ENCODE measurements at regions not wholly inside any gene's neighbourhood (a gene's known extent, or its start where the extent isn't known, plus 50 kb on each side); places are given as distances from the start of the nearest gene placed in this dataset.

- Mint-ChIP-seq H3K27ac (no peak overlapping the region), H3K9me3 (ENCODE audit: low read depth) (no peaks in the 10 kb centered on the region), H3K36me3 (ENCODE audit: insufficient read depth) (no peaks in the 10 kb centered on the region), H3K27me3 (peaks cover 3% of the 10 kb centered on the region), H3K4me1 (ENCODE audit: low read depth) (peaks cover 7% of the 10 kb centered on the region), H3K4me3 (ENCODE audit: low read depth) (no peak overlapping the region)
- no peak for TF ChIP-seq CTCF (IDR thresholded peaks at IDR 0.05; ENCODE audit: unreplicated experiment)
- DNase-seq (ENCODE audit: low spot score, unreplicated experiment) = no peak
Measured at GRCh38 chr9:16275795-16276624, 594.5 kb downstream of the BNC2 start.

GRCh38 chr9:16276866-16277265 is 593.6 kb downstream of the BNC2 start:
- H3K27ac Mint-ChIP-seq = no peak overlapping the region
- H3K27me3 Mint-ChIP-seq = peaks cover 3% of the 10 kb centered on the region

GRCh38 chr9:16277471-16277960 is 593.0 kb downstream of the BNC2 start:
- Mint-ChIP-seq H3K4me3 (ENCODE audit: low read depth) (no peak overlapping the region), H3K36me3 (ENCODE audit: insufficient read depth) (no peaks in the 10 kb centered on the region), H3K27ac (peak overlapping the region; percentile 56), H3K4me1 (ENCODE audit: low read depth) (peaks cover 7% of the 10 kb centered on the region), H3K9me3 (ENCODE audit: low read depth) (no peaks in the 10 kb centered on the region), H3K27me3 (peaks cover 3% of the 10 kb centered on the region)
- no peak for TF ChIP-seq CTCF (IDR thresholded peaks at IDR 0.05; ENCODE audit: unreplicated experiment)
- no peak for DNase-seq (ENCODE audit: low spot score, unreplicated experiment)

More at GRCh38 chr9:16276866-16277265, 593.6 kb downstream of the BNC2 start:
- H3K36me3 Mint-ChIP-seq (ENCODE audit: insufficient read depth) = no peaks in the 10 kb centered on the region
- H3K4me1 Mint-ChIP-seq (ENCODE audit: low read depth) = peaks cover 7% of the 10 kb centered on the region
- no peak for TF ChIP-seq CTCF (IDR thresholded peaks at IDR 0.05; ENCODE audit: unreplicated experiment)
- H3K4me3 Mint-ChIP-seq (ENCODE audit: low read depth) = no peak overlapping the region
- H3K9me3 Mint-ChIP-seq (ENCODE audit: low read depth) = no peaks in the 10 kb centered on the region
- DNase-seq (ENCODE audit: low spot score, unreplicated experiment) = no peak

- no peaks in the 10 kb centered on the region for H3K36me3 Mint-ChIP-seq (ENCODE audit: insufficient read depth)
- H3K27ac Mint-ChIP-seq = no peak overlapping the region
- peaks cover 7% of the 10 kb centered on the region for H3K4me1 Mint-ChIP-seq (ENCODE audit: low read depth)
- H3K4me3 Mint-ChIP-seq (ENCODE audit: low read depth) = no peak overlapping the region
- H3K27me3 Mint-ChIP-seq = no peaks in the 10 kb centered on the region
- no peak for DNase-seq (ENCODE audit: low spot score, unreplicated experiment)
- H3K9me3 Mint-ChIP-seq (ENCODE audit: low read depth) = peaks cover 1% of the 10 kb centered on the region
- TF ChIP-seq CTCF (IDR thresholded peaks at IDR 0.05; ENCODE audit: unreplicated experiment) = no peak
Measured at GRCh38 chr9:16278326-16278999, 592.0 kb downstream of the BNC2 start.

GRCh38 chr9:16281707-16282106 is 588.8 kb downstream of the BNC2 start:
- DNase-seq (ENCODE audit: low spot score, unreplicated experiment) = no peak
- no peaks in the 10 kb centered on the region for H3K36me3 Mint-ChIP-seq (ENCODE audit: insufficient read depth)
- peaks cover 3% of the 10 kb centered on the region for H3K27me3 Mint-ChIP-seq
- peaks cover 8% of the 10 kb centered on the region for H3K9me3 Mint-ChIP-seq (ENCODE audit: low read depth)
- peaks cover 5% of the 10 kb centered on the region for H3K4me1 Mint-ChIP-seq (ENCODE audit: low read depth)
- H3K27ac Mint-ChIP-seq = no peak overlapping the region
- no peak for TF ChIP-seq CTCF (IDR thresholded peaks at IDR 0.05; ENCODE audit: unreplicated experiment)
- H3K4me3 Mint-ChIP-seq (ENCODE audit: low read depth) = no peak overlapping the region
